Right atrium auricular region (tissue), 2 donors: ENCODE measurements at regions not wholly inside any gene's neighbourhood (a gene's known extent, or its start where the extent isn't known, plus 50 kb on each side); places are given as distances from the start of the nearest gene placed in this dataset.

Source experiments
- DNase-seq: peaks from one replicate; pipeline ENCODE4 v3.0.0-alpha.2; 2019; ENCODE audit warnings: low spot score
- H3K27ac ChIP-seq, 2 donors: fragments of 200-600 bp; sonication (generic); 1 replicate in 1 of 2; 2 replicates in 1 of 2; pipeline ENCODE4 v1.5.1; 2016 to 2019
- H3K27me3 ChIP-seq, 2 donors: fragments of 200-600 bp; sonication (generic); one replicate each; pipeline versions ENCODE4 v1.5.1 to v1.6.0; 2017 to 2019
- H3K36me3 ChIP-seq: fragments of 200-600 bp; sonication (generic); one replicate; pipeline ENCODE4 v1.5.1; 2016
- H3K4me1 ChIP-seq, 2 donors: fragments of 200-600 bp; sonication (generic); one replicate each; pipeline versions ENCODE4 v1.5.1 to v1.6.0; 2017 to 2019
- H3K4me3 ChIP-seq, 2 donors: fragments of 200-600 bp; sonication (generic); 1 replicate in 1 of 2; 2 replicates in 1 of 2; pipeline ENCODE4 v1.5.1; 2017 to 2019; ENCODE audit warnings: mild to moderate bottlenecking in 1 of 2, moderate library complexity in 1 of 2
- H3K9me3 ChIP-seq, 2 donors: fragments of 200-600 bp; sonication (generic); one replicate each; pipeline ENCODE4 v1.5.1; 2019
- CTCF ChIP-seq, 2 donors: fragments of 200-600 bp; sonication (generic); IDR thresholded peaks; one replicate each; pipeline ENCODE4 v1.5.1; 2019; ENCODE audit warnings: antibody characterized with exemption in 2 of 2

GRCh38 chr6:126504792-126505191 is 164.9 kb downstream of the CENPW start:
- Histone ChIP-seq H3K4me3 (no peak overlapping the region), H3K27ac (no peak overlapping the region), H3K27me3 (no peaks in the 10 kb centered on the region), H3K9me3 (peaks cover 0 to 2% of the 10 kb centered on the region in 2 donors), H3K4me1 (no peaks in the 10 kb centered on the region), H3K36me3 (no peaks in the 10 kb centered on the region)
- DNase-seq: no peak
- TF ChIP-seq CTCF (IDR thresholded peaks at IDR 0.05): no peak

- Histone ChIP-seq H3K27me3 (no peaks in the 10 kb centered on the region), H3K36me3 (no peaks in the 10 kb centered on the region), H3K9me3 (peaks cover 0 to 6% of the 10 kb centered on the region in 2 donors), H3K4me1 (no peaks in the 10 kb centered on the region), H3K27ac (no peak overlapping the region), H3K4me3 (no peak overlapping the region)
- DNase-seq: no peak
- TF ChIP-seq CTCF (IDR thresholded peaks at IDR 0.05): no peak
These were observed 173.3 kb downstream of the CENPW start for GRCh38 chr6:126513198-126513597.

GRCh38 chr6:126516411-126516810 is 176.5 kb downstream of the CENPW start:
- no peak overlapping the region for H3K4me3 ChIP-seq
- no peaks in the 10 kb centered on the region for H3K36me3 ChIP-seq
- no peaks in the 10 kb centered on the region for H3K4me1 ChIP-seq
- H3K27ac ChIP-seq: no peak overlapping the region
- H3K27me3 ChIP-seq: no peaks in the 10 kb centered on the region
- no peak for DNase-seq
- H3K9me3 ChIP-seq: peaks cover 0 to 20% of the 10 kb centered on the region in 2 donors
- no peak for TF ChIP-seq CTCF (IDR thresholded peaks at IDR 0.05)

GRCh38 chr6:126524811-126525326 is 185.0 kb downstream of the CENPW start:
- no peak overlapping the region for H3K27ac ChIP-seq

GRCh38 chr6:126526547-126526946 is 186.6 kb downstream of the CENPW start:
- H3K27me3 ChIP-seq: no peaks in the 10 kb centered on the region
- no peak for TF ChIP-seq CTCF (IDR thresholded peaks at IDR 0.05)
- no peaks in the 10 kb centered on the region for H3K9me3 ChIP-seq
- no peak for DNase-seq
- H3K36me3 ChIP-seq: no peaks in the 10 kb centered on the region
- H3K4me1 ChIP-seq: no peaks in the 10 kb centered on the region
- H3K4me3 ChIP-seq: no peak overlapping the region
- no peak overlapping the region for H3K27ac ChIP-seq

More at GRCh38 chr6:126524811-126525326, 185.0 kb downstream of the CENPW start:
- H3K4me3 ChIP-seq: no peak overlapping the region
- no peak for DNase-seq
- H3K4me1 ChIP-seq: no peaks in the 10 kb centered on the region
- H3K27me3 ChIP-seq: no peaks in the 10 kb centered on the region
- peaks cover 0 to 7% of the 10 kb centered on the region in 2 donors for H3K9me3 ChIP-seq
- no peaks in the 10 kb centered on the region for H3K36me3 ChIP-seq
- TF ChIP-seq CTCF (IDR thresholded peaks at IDR 0.05): no peak

- Histone ChIP-seq H3K9me3 (no peaks in the 10 kb centered on the region), H3K36me3 (no peaks in the 10 kb centered on the region), H3K27me3 (no peaks in the 10 kb centered on the region), H3K27ac (no peak overlapping the region), H3K4me1 (no peaks in the 10 kb centered on the region), H3K4me3 (no peak overlapping the region)
- no peak for DNase-seq
- no peak for TF ChIP-seq CTCF (IDR thresholded peaks at IDR 0.05)
These were observed 187.2 kb downstream of the CENPW start for GRCh38 chr6:126526996-126527606.
